ENCODE measurements at regions not wholly inside any gene's neighbourhood (a gene's known extent, or its start where the extent isn't known, plus 50 kb on each side); places are given as distances from the start of the nearest gene placed in this dataset.

GRCh38 chr15:95853350-95853749, 477.1 kb upstream of the NR2F2 start:
- TF ChIP-seq CTCF (IDR thresholded peaks at IDR 0.05) (no peak), POLR2A (IDR thresholded peaks at IDR 0.05) (no peak)
